Keratinocyte (primary cell): ENCODE measurements at regions not wholly inside any gene's neighbourhood (a gene's known extent, or its start where the extent isn't known, plus 50 kb on each side); places are given as distances from the start of the nearest gene placed in this dataset.

Experiments
- DNase-seq: peaks from one replicate; pipeline ENCODE4 v3.0.0-alpha.2; 2011; ENCODE audit warnings: low read depth, missing footprints, low spot score
- FAIRE-seq: peaks from 2 replicates; lab custom pipeline; 2011; peaks lifted over from hg19 to GRCh38; lab: Jason Lieb, UNC
- H2AFZ ChIP-seq: 2 replicates; pipeline ENCODE4 v1.6.0; 2012; ENCODE audit warnings: low read length, control low read depth, inconsistent platforms; ENCODE audit not compliant: control insufficient read depth
- H3K27ac ChIP-seq: 2 replicates; pipeline ENCODE4 v1.5.1; 2011; ENCODE audit warnings: low read length; ENCODE audit not compliant: control insufficient read depth, insufficient read depth
- H3K27me3 ChIP-seq: 3 replicates; pipeline ENCODE4 v1.6.0; 2011; ENCODE audit warnings: low read length; ENCODE audit not compliant: control insufficient read depth, insufficient read depth; ENCODE audit errors: extremely low read depth
- H3K36me3 ChIP-seq, 2 experiments: 2 replicates in 1 of 2; 3 replicates in 1 of 2; pipeline ENCODE4 v1.5.1; 2011; ENCODE audit warnings: low read length in 2 of 2, mild to moderate bottlenecking in 1 of 2; ENCODE audit not compliant: control insufficient read depth in 2 of 2, insufficient read depth in 2 of 2; ENCODE audit errors: extremely low read depth in 1 of 2
- H3K4me1 ChIP-seq: 3 replicates; pipeline ENCODE4 v1.5.1; 2011; ENCODE audit warnings: low read length; ENCODE audit not compliant: control insufficient read depth, insufficient read depth; ENCODE audit errors: extremely low read depth
- H3K4me2 ChIP-seq: 3 replicates; pipeline ENCODE4 v1.6.0; 2011; ENCODE audit warnings: low read depth, low read length; ENCODE audit not compliant: control insufficient read depth, insufficient read depth; ENCODE audit errors: extremely low read depth
- H3K4me3 ChIP-seq, 3 experiments: fragments of 200-600 bp in 1 of 3; sonication (generic) in 1 of 3; 2 replicates in 2 of 3; 3 replicates in 1 of 3; pipeline ENCODE4 v1.5.1; 2011 to 2016; ENCODE audit warnings: low read length in 3 of 3, mild to moderate bottlenecking in 3 of 3, control low read depth in 2 of 3, inconsistent platforms in 1 of 3, low read depth in 1 of 3, mixed read lengths in 1 of 3, mixed run types in 1 of 3, moderate library complexity in 1 of 3; ENCODE audit not compliant: control insufficient read depth in 2 of 3, insufficient read depth in 2 of 3; ENCODE audit errors: extremely low read depth in 1 of 3
- H3K79me2 ChIP-seq: 2 replicates; pipeline ENCODE4 v1.6.0; 2012; ENCODE audit warnings: low read length; ENCODE audit not compliant: control insufficient read depth, insufficient read depth
- H3K9ac ChIP-seq: 3 replicates; pipeline ENCODE4 v1.6.0; 2011; ENCODE audit warnings: low read length; ENCODE audit not compliant: control insufficient read depth, insufficient read depth; ENCODE audit errors: extremely low read depth
- H3K9me1 ChIP-seq: 3 replicates; pipeline ENCODE4 v1.6.0; 2011; ENCODE audit warnings: low read length; ENCODE audit not compliant: control insufficient read depth, insufficient read depth; ENCODE audit errors: extremely low read depth
- H3K9me3 ChIP-seq: 2 replicates; pipeline ENCODE4 v1.5.1; 2012; ENCODE audit warnings: low read depth, low read length; ENCODE audit not compliant: control insufficient read depth
- H4K20me1 ChIP-seq: 3 replicates; pipeline ENCODE4 v1.6.0; 2011; ENCODE audit warnings: low read length; ENCODE audit not compliant: control insufficient read depth, insufficient read depth; ENCODE audit errors: extremely low read depth
- EZH2 ChIP-seq: IDR thresholded peaks from one replicate; pipeline ENCODE4 v1.6.1; 2012; ENCODE audit warnings: inconsistent platforms, mild to moderate bottlenecking, low read length, moderate library complexity
- dilution Hi-C: fragments of 300-500 bp; cut with MboI; formaldehyde crosslinking; loops from one replicate; pipeline ENCODE4 v1.7.0; 2020; ENCODE audit warnings: low sequenced_read_pairs; ENCODE audit not compliant: extremely low pct_ligation_motif_present
- TF ChIP-seq, protein P1 (sequence below), 3 experiments: IDR thresholded peaks in 1 of 3; conservative IDR thresholded peaks in 1 of 3; optimal IDR thresholded peaks in 1 of 3; 2 replicates in 2 of 3; 3 replicates in 1 of 3; pipeline versions ENCODE3 to v1.5.1; 2011; ENCODE audit warnings: low read length in 3 of 3, mild to moderate bottlenecking in 3 of 3, moderate library complexity in 2 of 3, control low read depth in 1 of 3, inconsistent platforms in 1 of 3; ENCODE audit not compliant: insufficient read depth in 2 of 3; ENCODE audit errors: extremely low read depth in 1 of 3

DNA sequence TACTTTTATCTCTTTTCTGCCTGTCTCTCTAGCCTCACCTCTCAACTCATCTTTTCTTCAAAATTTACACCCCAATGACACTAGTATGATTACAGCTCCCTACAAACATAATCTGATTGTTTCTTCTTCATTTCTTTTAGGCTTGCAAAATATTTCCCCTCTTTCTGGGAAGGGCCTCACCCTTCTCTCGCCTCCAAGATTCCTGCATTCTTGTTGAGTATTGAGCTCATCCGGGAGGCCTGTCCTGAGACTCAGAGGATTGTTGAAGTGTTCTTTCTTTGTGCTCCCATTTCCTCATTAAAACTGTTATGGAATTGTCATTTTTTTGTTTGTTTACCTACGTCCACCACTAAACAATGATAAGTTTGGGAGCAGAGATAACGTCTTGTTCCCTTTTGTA, 99.1 kb upstream of the CHRM3 start:
- H3K9me3 ChIP-seq: no peaks in the 10 kb centered on the region
- TF ChIP-seq, protein P1, sequence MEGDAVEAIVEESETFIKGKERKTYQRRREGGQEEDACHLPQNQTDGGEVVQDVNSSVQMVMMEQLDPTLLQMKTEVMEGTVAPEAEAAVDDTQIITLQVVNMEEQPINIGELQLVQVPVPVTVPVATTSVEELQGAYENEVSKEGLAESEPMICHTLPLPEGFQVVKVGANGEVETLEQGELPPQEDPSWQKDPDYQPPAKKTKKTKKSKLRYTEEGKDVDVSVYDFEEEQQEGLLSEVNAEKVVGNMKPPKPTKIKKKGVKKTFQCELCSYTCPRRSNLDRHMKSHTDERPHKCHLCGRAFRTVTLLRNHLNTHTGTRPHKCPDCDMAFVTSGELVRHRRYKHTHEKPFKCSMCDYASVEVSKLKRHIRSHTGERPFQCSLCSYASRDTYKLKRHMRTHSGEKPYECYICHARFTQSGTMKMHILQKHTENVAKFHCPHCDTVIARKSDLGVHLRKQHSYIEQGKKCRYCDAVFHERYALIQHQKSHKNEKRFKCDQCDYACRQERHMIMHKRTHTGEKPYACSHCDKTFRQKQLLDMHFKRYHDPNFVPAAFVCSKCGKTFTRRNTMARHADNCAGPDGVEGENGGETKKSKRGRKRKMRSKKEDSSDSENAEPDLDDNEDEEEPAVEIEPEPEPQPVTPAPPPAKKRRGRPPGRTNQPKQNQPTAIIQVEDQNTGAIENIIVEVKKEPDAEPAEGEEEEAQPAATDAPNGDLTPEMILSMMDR (optimal IDR thresholded peaks at IDR 0.05 in 1 of 3, IDR thresholded peaks at IDR 0.05 in 1 of 3, conservative IDR thresholded peaks at IDR 0.05 in 1 of 3; ENCODE audit: extremely low read depth in 1 of 3, insufficient read depth in 2 of 3, low read length in 3 of 3): no peak
- no peak for TF ChIP-seq EZH2
- dilution Hi-C loops: no loop called here
- H3K9me1 ChIP-seq: no peaks in the 10 kb centered on the region
- H3K4me3 ChIP-seq: no peak overlapping the region
- H3K27ac ChIP-seq: no peak overlapping the region
- H3K36me3 ChIP-seq: no peaks in the 10 kb centered on the region
- H2AFZ ChIP-seq: no peak overlapping the region
- H3K4me2 ChIP-seq: no peak overlapping the region
- FAIRE-seq (no peak), DNase-seq (no peak)
- no peaks in the 10 kb centered on the region for H3K4me1 ChIP-seq
- H3K9ac ChIP-seq: no peak overlapping the region
- no peaks in the 10 kb centered on the region for H3K27me3 ChIP-seq
- no peaks in the 10 kb centered on the region for H3K79me2 ChIP-seq
- no peaks in the 10 kb centered on the region for H4K20me1 ChIP-seq

DNA sequence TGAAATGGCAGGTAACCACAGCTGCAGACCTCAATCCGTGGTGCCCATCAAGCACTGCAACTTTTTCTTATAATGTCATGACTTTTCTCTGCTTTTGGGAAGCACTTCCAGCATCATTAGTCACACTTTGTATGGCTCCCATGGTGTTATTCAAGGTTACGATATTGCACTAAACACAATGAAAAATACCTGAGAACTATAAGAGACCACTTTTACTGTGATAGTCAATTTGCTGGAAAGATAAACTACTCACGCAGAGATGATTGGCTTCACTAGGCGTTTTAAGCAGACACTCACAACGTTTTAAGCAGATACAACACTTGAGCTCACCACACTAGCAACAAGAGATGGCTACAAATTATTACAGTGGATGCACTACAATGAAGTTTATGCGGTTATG, 103.2 kb upstream of the CHRM3 start:
- FAIRE-seq: no peak

More for the DNA sequence above, 103.2 kb upstream of the CHRM3 start:
- H3K4me3 ChIP-seq: no peak overlapping the region
- no peaks in the 10 kb centered on the region for H3K4me1 ChIP-seq
- TF ChIP-seq, protein P1 (optimal IDR thresholded peaks at IDR 0.05 in 1 of 3, IDR thresholded peaks at IDR 0.05 in 1 of 3, conservative IDR thresholded peaks at IDR 0.05 in 1 of 3; ENCODE audit: extremely low read depth in 1 of 3, insufficient read depth in 2 of 3, low read length in 3 of 3): no peak
- no peak for TF ChIP-seq EZH2
- no peak overlapping the region for H2AFZ ChIP-seq
- no peak overlapping the region for H3K9ac ChIP-seq
- no peaks in the 10 kb centered on the region for H3K36me3 ChIP-seq
- no peak overlapping the region for H3K27ac ChIP-seq
- H4K20me1 ChIP-seq: no peaks in the 10 kb centered on the region
- no peaks in the 10 kb centered on the region for H3K9me3 ChIP-seq
- no peak overlapping the region for H3K4me2 ChIP-seq
- no peaks in the 10 kb centered on the region for H3K9me1 ChIP-seq
- dilution Hi-C loops: no loop called here
- no peaks in the 10 kb centered on the region for H3K27me3 ChIP-seq
- H3K79me2 ChIP-seq: no peaks in the 10 kb centered on the region
- DNase-seq: no peak
